K562 (cell line): ENCODE measurements at regions not wholly inside any gene's neighbourhood (a gene's known extent, or its start where the extent isn't known, plus 50 kb on each side); places are given as distances from the start of the nearest gene placed in this dataset.

Experiments
- BRCA1 ChIP-seq, 2 experiments: fragments of 450-650 bp in 1 of 2; sonication (generic) in 1 of 2; formaldehyde crosslinking in 1 of 2; IDR thresholded peaks; 2 replicates each; pipeline versions ENCODE4 v1.5.0 to v1.6.1; 2017 to 2020; ENCODE audit warnings: mild to moderate bottlenecking in 1 of 2, missing genetic modification reagents in 1 of 2
- CTCF ChIP-seq, 3 experiments: IDR thresholded peaks in 2 of 3; conservative IDR thresholded peaks in 1 of 3; 2 replicates each; pipeline ENCODE4 v1.5.1; 2011 to 2012; ENCODE audit warnings: low read length in 3 of 3, mild to moderate bottlenecking in 3 of 3, control low read depth in 2 of 3, improper control_type of control experiment in 1 of 3, inconsistent platforms in 1 of 3, low read depth in 1 of 3, mixed read lengths in 1 of 3, moderate library complexity in 1 of 3; ENCODE audit not compliant: insufficient read depth in 2 of 3
- MAX ChIP-seq: sonication (generic); formaldehyde crosslinking; IDR thresholded peaks from 2 replicates; pipeline ENCODE4 v1.9.0; 2022; ENCODE audit warnings: mild to moderate bottlenecking, missing genetic modification reagents
- MED1 ChIP-seq: sonication (generic); formaldehyde crosslinking; IDR thresholded peaks from 2 replicates; pipeline ENCODE4 v1.8.1; 2023; ENCODE audit warnings: missing genetic modification reagents, borderline replicate concordance
- NR2C2 ChIP-seq, 2 experiments: fragments of 200-800 bp in 1 of 2; sonication (Bioruptor generic) in 1 of 2; sonication (generic) in 1 of 2; formaldehyde crosslinking in 1 of 2; IDR thresholded peaks; 2 replicates each; pipeline versions ENCODE4 v1.6.1 to v1.8.0; 2016 to 2022; ENCODE audit warnings: mild to moderate bottlenecking in 1 of 2, missing compliant biosample characterization in 1 of 2, missing genetic modification characterization in 1 of 2, missing genetic modification reagents in 1 of 2
- POLR2AphosphoS5 ChIP-seq: IDR thresholded peaks from 2 replicates; pipeline ENCODE4 v1.6.1; 2011; ENCODE audit warnings: mild to moderate bottlenecking, low read depth, low read length, moderate library complexity; ENCODE audit not compliant: control insufficient read depth, insufficient read depth
- RBBP5 ChIP-seq: fragments of 200-600 bp; sonication (generic); IDR thresholded peaks from 2 replicates; pipeline ENCODE4 v1.6.1; 2012; ENCODE audit warnings: borderline replicate concordance, mild to moderate bottlenecking, low read length, control low read depth, inconsistent platforms; ENCODE audit not compliant: insufficient read depth, poor library complexity, severe bottlenecking
- REST ChIP-seq, 2 experiments: fragments of 450-650 bp; formaldehyde crosslinking in 1 of 2; IDR thresholded peaks; 2 replicates each; pipeline versions ENCODE4 v1.4.0 to v1.6.1; 2014 to 2020; ENCODE audit warnings: mild to moderate bottlenecking in 2 of 2, borderline replicate concordance in 1 of 2, low read depth in 1 of 2
- SMAD1 ChIP-seq: fragments of 150-350 bp; IDR thresholded peaks from 2 replicates; pipeline ENCODE4 v1.6.1; 2014; ENCODE audit warnings: low read length, low read depth; ENCODE audit not compliant: partially characterized antibody
- SNIP1 ChIP-seq: fragments of 450-650 bp; IDR thresholded peaks from 2 replicates; pipeline ENCODE4 v1.7.1; 2017; ENCODE audit warnings: low read depth, mild to moderate bottlenecking
- ZNF398 ChIP-seq: fragments of 250-450 bp; sonication (Bioruptor Pico); IDR thresholded peaks from 2 replicates; pipeline ENCODE4 v1.8.0; 2021; ENCODE audit warnings: moderate library complexity, mild to moderate bottlenecking, inconsistent platforms
- ZNF79 ChIP-seq: fragments of 250-450 bp; sonication (Bioruptor Pico); IDR thresholded peaks from 2 replicates; pipeline ENCODE4 v1.4.0; 2020; ENCODE audit warnings: low read depth, mild to moderate bottlenecking, moderate library complexity

- no peak for TF ChIP-seq POLR2AphosphoS5
- no peak for TF ChIP-seq NR2C2 (CRISPR knock-in tag; IDR thresholded peaks at IDR 0.05)
- TF ChIP-seq NR2C2 (tag; IDR thresholded peaks at IDR 0.05): no peak
- no peak for TF ChIP-seq ZNF79 (CRISPR knock-in tag)
- TF ChIP-seq REST (IDR thresholded peaks at IDR 0.05; ENCODE audit: borderline replicate concordance): no peak
- TF ChIP-seq REST (CRISPR knock-in tag; IDR thresholded peaks at IDR 0.05; ENCODE audit: low read depth): no peak
- TF ChIP-seq CTCF (IDR thresholded peaks at IDR 0.05 in 2 of 3, conservative IDR thresholded peaks at IDR 0.05 in 1 of 3; ENCODE audit: insufficient read depth in 2 of 3, low read depth in 1 of 3, low read length in 3 of 3): no peak
- TF ChIP-seq SMAD1: no peak
- TF ChIP-seq MAX: no peak
- TF ChIP-seq ZNF398 (CRISPR knock-in tag): no peak
- TF ChIP-seq SNIP1: no peak
- TF ChIP-seq BRCA1 (IDR thresholded peaks at IDR 0.05): no peak
- TF ChIP-seq BRCA1 (CRISPR knock-in tag; IDR thresholded peaks at IDR 0.05): no peak
- no peak for TF ChIP-seq MED1 (CRISPR knock-in tag)
- TF ChIP-seq RBBP5: no peak
These were observed 51.5 kb upstream of the HTR2A start for GRCh38 chr13:46948338-46948737.
